Lower leg skin (tissue), 3 donors: ENCODE measurements at regions not wholly inside any gene's neighbourhood (a gene's known extent, or its start where the extent isn't known, plus 50 kb on each side); places are given as distances from the start of the nearest gene placed in this dataset.

Source experiments
- POLR2A ChIP-seq, 2 donors: fragments of 450-650 bp; IDR thresholded peaks; one replicate each; pipeline ENCODE4 v1.6.1; 2016 to 2017; ENCODE audit warnings: antibody characterized with exemption in 2 of 2, mild to moderate bottlenecking in 1 of 2, moderate library complexity in 1 of 2
- TF ChIP-seq, protein P1 (sequence below), 3 donors: fragments of 450-650 bp; IDR thresholded peaks; one replicate each; pipeline ENCODE4 v1.5.1; 2016; ENCODE audit warnings: antibody characterized with exemption in 3 of 3, mild to moderate bottlenecking in 3 of 3, moderate library complexity in 2 of 3

GRCh38 chr6:12635375-12635774 lies 81.2 kb upstream of the PHACTR1 start:
- no peak for TF ChIP-seq POLR2A (IDR thresholded peaks at IDR 0.05)
- TF ChIP-seq, protein P1, sequence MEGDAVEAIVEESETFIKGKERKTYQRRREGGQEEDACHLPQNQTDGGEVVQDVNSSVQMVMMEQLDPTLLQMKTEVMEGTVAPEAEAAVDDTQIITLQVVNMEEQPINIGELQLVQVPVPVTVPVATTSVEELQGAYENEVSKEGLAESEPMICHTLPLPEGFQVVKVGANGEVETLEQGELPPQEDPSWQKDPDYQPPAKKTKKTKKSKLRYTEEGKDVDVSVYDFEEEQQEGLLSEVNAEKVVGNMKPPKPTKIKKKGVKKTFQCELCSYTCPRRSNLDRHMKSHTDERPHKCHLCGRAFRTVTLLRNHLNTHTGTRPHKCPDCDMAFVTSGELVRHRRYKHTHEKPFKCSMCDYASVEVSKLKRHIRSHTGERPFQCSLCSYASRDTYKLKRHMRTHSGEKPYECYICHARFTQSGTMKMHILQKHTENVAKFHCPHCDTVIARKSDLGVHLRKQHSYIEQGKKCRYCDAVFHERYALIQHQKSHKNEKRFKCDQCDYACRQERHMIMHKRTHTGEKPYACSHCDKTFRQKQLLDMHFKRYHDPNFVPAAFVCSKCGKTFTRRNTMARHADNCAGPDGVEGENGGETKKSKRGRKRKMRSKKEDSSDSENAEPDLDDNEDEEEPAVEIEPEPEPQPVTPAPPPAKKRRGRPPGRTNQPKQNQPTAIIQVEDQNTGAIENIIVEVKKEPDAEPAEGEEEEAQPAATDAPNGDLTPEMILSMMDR (IDR thresholded peaks at IDR 0.05), result no peak
